NCI-H146 treated with DMSO at 0.1 percent for 48 hours (cell line): ENCODE measurements at regions not wholly inside any gene's neighbourhood (a gene's known extent, or its start where the extent isn't known, plus 50 kb on each side); places are given as distances from the start of the nearest gene placed in this dataset.
"Not testable (repeated sequence)": the region's sequence is repeated elsewhere in the genome, so short reads cannot be mapped to it uniquely, and the experiment has no call there.

Source experiments
- DNase-seq: peaks from one replicate; lab custom pipeline; 2025; ENCODE audit not compliant: unreplicated experiment; lab: John Stamatoyannopoulos, UW

DNA sequence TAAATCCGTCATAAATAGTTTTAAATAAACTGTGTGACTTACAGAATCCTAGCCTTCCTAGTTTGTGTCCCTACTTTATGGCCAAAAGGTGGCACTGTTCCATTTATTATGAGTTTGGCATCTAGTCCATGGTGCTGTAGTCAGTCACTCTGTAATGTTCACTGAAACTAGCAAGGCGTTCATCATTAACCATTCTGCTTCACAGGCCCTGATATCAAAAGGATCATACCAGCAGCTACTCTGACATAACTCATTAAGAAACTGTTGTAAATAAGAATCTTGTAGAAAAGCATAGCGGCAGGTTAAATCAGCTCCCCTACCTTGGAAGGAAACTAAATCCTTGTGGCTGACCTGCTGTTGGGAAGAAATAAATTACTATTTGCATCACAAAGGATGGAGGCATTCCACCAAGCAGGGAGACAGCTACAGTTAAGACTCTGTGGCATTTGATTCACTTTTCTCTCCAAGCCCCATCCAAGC, 919.6 kb upstream of the DIAPH2 start:
- no peak for DNase-seq

DNA sequence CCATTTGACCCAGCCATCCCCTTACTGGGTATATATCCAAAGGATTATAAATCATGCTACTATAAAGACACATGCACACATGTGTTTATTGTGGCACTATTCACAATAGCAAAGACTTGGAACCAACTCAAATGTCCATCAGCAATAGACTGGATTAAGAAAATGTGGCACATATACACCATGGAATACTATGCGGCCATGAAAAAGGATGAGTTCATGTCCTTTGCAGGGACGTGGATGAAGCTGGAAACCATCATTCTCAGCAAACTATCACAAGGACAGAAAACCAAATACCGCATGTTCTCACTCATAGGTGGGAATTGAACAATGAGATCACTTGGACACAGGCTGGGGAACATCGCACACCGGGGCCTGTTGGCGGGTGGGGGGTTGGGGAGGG, 913.4 kb upstream of the DIAPH2 start:
- not testable (repeated sequence) for DNase-seq

DNA sequence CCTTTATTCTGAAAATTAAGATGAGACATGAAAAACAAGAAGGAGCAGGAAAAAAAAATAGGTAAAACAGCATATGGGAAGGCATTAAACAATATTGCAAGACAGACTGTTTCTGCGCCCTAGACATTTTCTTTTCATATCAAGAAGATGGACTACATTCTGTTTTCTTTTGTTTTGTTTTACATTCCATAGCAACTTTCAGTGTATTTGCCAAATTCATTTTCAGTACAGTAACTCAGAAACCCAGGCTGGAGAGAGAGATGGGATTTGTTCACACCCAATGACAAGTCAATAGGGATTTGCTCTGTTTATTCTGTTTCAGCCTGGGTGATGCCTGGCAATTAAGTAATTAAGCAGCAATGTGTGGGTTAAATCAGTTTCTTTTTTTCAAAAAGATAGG, 892.8 kb upstream of the DIAPH2 start:
- no peak for DNase-seq

DNA sequence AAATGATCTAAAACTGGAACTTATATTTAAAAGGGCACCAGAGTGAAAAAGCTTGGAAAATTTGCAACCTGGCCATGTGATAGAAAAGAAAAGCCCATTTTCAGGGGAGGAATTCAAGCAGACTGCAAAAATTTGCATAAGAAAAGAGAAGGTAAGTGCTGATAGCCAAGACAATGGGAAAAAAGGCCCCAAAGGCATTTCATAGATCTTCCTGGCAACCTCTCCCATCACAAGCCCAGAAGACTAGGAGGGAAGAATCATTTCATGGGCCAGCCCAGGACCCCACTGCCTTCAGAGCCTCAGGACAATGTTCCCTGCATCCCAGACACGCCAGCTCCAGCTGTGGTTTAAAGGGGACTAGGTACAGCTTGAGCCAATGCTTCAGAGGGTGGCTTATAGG, 887.3 kb upstream of the DIAPH2 start:
- no peak for DNase-seq

DNA sequence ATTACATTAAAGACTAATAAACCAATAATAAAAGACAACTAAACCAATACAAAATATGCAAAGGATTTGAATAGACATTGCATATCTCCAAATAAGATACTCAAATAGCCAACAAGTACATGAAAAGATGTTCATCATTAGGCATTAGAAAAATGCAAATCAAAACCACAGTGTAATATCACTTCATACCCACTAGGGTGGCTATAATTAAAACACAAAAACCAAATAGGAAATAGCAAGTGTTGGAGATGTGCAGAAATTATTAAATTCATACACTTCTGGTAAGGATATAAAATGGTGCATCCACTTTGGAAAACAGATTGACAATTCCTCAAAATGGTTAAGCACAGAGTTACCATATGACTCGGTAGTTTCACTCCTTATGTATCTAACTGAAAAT, 860.8 kb upstream of the DIAPH2 start:
- no peak for DNase-seq

DNA sequence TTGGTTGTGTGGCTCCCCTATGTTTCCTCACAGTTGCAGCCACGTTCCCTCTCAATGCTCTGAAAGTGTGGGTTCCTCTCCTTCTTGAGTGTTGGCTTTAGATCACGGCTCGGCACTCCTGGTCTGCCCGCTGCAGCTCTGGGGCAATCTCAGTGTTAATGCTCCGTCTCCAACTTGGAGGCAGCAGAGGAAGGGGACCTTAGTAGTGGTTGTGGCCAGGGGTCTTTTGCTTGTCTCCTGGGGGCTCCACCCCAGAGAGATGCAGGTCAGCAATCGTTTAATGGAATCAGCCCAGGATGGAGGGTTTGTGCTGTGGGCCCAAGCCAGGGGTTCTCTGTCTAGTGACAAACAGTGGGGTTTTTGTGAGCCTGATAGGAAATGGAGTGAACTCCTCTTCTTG, 849.4 kb upstream of the DIAPH2 start:
- no peak for DNase-seq

GRCh38 chrX:95836517-95836916, 848.1 kb upstream of the DIAPH2 start:
- no peak for DNase-seq

DNA sequence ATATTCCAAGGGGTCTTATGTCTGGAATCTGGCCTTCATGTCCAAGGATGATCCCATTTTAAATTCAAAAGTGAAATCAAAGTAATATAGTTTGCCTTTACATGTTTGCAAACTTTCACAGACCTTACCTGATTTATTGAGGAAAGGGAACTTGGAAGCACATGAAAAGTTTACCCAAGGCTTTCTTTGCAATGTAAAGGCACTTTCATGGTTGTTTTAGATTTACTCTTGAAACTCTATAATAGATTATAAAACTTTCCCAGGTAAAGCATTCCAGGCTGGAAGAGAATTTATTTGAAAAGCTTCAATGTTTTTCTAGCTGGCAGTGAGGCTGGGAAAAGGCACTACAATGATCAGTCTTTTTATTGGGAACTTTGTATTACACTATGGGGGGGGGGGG, 842.8 kb upstream of the DIAPH2 start:
- no peak for DNase-seq

GRCh38 chrX:95860127-95860526, 824.5 kb upstream of the DIAPH2 start:
- DNase-seq = no peak

GRCh38 chrX:95875661-95876060, 809.0 kb upstream of the DIAPH2 start:
- DNase-seq = no peak

- DNase-seq = no peak
These were observed 805.8 kb upstream of the DIAPH2 start for GRCh38 chrX:95878874-95879273.

DNA sequence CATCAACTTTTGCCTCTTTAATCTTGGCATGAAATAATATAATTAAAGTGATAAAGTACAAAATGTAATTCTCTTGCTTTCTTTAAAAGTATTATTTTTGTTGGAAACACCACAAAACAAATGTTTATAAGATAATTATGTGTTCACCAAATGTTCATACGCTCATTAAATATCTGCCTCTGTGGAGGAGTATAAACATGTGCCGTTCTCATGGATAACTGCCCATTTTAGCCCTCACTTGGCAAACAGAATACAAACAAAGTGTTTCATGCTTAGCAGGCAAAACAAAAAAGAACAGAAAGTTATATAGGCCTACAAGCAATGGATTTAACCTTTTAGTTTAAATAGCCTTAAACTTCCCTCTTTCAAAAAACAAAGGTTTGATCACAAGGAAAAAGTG, 800.5 kb upstream of the DIAPH2 start:
- DNase-seq = no peak

DNA sequence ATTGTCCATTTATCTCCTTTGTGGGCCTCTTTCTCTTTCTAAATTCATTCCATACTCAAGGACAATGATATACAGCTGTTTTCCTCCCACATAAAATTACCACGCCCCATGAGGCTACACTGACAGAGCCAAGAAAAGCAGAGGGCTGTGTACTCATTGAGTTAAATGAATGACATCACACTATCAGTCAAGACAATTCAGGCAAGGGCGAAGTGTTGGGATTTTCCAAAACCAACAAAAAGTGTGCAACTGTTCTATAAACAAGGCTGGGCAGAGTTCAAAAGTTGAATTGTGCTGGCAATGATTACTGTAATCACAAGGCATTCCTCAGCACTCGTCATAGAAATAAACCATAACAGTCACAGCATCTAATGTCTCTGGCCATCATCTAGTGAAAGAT, 799.6 kb upstream of the DIAPH2 start:
- no peak for DNase-seq

GRCh38 chrX:95889279-95889678, 795.4 kb upstream of the DIAPH2 start:
- no peak for DNase-seq

GRCh38 chrX:95893636-95894035, 791.0 kb upstream of the DIAPH2 start:
- no peak for DNase-seq

GRCh38 chrX:95903490-95903889, 781.2 kb upstream of the DIAPH2 start:
- no peak for DNase-seq

DNA sequence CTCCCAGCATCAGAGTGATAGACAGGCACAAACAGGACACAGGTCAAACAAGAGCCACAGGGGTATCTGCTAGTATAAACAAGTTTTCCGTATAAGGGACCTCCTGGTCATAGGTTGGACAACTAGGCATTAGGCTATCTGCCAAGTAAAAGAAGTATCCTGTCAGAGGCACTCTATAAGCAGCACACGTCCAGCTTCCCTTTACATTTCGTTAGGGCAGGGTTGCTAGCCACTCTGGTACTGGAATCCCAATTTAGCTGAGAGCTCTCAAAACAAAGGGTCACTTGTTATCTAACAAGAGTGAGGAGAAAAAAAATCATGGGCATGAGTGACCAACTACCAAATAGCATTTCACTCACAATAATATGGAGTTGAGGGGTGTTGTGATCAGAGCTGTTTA, 780.7 kb upstream of the DIAPH2 start:
- no peak for DNase-seq

GRCh38 chrX:95907081-95907480, 777.6 kb upstream of the DIAPH2 start:
- no peak for DNase-seq

DNA sequence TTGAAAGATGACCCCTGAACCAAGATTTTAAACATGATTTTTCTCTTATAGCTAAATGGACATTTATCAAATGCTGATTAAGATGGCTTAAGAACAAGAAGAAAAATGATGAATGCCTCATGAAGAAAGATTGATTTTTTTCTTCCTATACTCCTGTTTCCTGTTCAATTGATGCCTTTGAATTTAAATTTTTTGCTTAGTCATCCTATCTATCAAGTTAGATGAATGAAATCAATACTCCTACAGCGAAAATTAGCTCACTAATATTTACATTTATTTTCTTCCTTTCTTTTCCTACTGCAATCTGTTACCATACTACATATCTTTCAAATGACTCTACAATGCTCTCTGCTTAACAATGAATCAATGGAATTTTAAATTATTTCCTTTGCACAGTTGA, 773.6 kb upstream of the DIAPH2 start:
- no peak for DNase-seq

GRCh38 chrX:95919605-95920004, 765.0 kb upstream of the DIAPH2 start:
- DNase-seq = no peak

- no peak for DNase-seq
These were observed 739.1 kb upstream of the DIAPH2 start for GRCh38 chrX:95945528-95945927.

DNA sequence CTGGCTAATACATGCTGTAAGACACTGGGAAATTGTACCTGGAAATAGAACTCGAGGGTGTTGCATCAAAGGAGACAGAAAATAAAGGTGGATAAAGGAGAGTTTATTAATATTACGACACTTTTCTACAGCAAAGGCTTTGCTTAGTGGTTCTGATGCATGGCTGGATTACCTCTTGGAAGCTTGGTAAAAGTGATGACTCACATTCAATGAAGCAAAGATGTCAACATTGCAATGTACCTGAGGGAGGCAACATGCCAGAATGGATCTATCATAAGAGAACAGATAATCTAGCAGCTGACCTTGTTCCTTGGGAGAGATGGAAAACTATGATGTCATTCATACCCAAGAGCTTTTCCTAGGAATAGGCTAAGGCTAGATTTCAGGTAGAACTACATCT, 735.1 kb upstream of the DIAPH2 start:
- DNase-seq = no peak

- DNase-seq = no peak
These were observed 734.0 kb upstream of the DIAPH2 start for GRCh38 chrX:95950679-95951078.

GRCh38 chrX:95953564-95953963, 731.1 kb upstream of the DIAPH2 start:
- no peak for DNase-seq
